ENCODE measurements at regions not wholly inside any gene's neighbourhood (a gene's known extent, or its start where the extent isn't known, plus 50 kb on each side); places are given as distances from the start of the nearest gene placed in this dataset.

- no peak for DNase-seq (ENCODE audit: low spot score)
Measured at GRCh38 chr4:96543346-96543745, 703.5 kb downstream of the PDHA2 start.

GRCh38 chr4:96558466-96558865, 718.6 kb downstream of the PDHA2 start:
- DNase-seq (ENCODE audit: low spot score) = no peak

- DNase-seq (ENCODE audit: low spot score) = no peak
Measured at GRCh38 chr4:96566755-96567154, 726.9 kb downstream of the PDHA2 start.

GRCh38 chr4:96585304-96585703, 745.4 kb downstream of the PDHA2 start:
- DNase-seq (ENCODE audit: low spot score) = no peak

GRCh38 chr4:96593422-96593821, 753.5 kb downstream of the PDHA2 start:
- DNase-seq (ENCODE audit: low spot score) = no peak

GRCh38 chr4:96598465-96598864, 758.6 kb downstream of the PDHA2 start:
- DNase-seq (ENCODE audit: low spot score) = no peak

GRCh38 chr4:96599752-96600151, 759.9 kb downstream of the PDHA2 start:
- DNase-seq (ENCODE audit: low spot score) = no peak

GRCh38 chr4:96602661-96603060, 762.8 kb downstream of the PDHA2 start:
- peak; percentile 0 for DNase-seq (ENCODE audit: low spot score)

GRCh38 chr4:96603641-96604040, 763.7 kb downstream of the PDHA2 start:
- no peak for DNase-seq (ENCODE audit: low spot score)

GRCh38 chr4:96606451-96606850, 766.6 kb downstream of the PDHA2 start:
- DNase-seq (ENCODE audit: low spot score) = no peak

- no peak for DNase-seq (ENCODE audit: low spot score)
Measured at GRCh38 chr4:96626023-96626422, 786.1 kb downstream of the PDHA2 start.

- no peak for DNase-seq (ENCODE audit: low spot score)
Measured at GRCh38 chr4:96630839-96631238, 790.9 kb downstream of the PDHA2 start.

- no peak for DNase-seq (ENCODE audit: low spot score)
Measured at GRCh38 chr4:96637971-96638412, 798.1 kb downstream of the PDHA2 start.

GRCh38 chr4:96639932-96640331, 800.0 kb downstream of the PDHA2 start:
- DNase-seq (ENCODE audit: low spot score) = no peak

- no peak for DNase-seq (ENCODE audit: low spot score)
Measured at GRCh38 chr4:96642490-96642889, 802.6 kb downstream of the PDHA2 start.

GRCh38 chr4:96646146-96646545, 806.3 kb downstream of the PDHA2 start:
- DNase-seq (ENCODE audit: low spot score) = no peak

- DNase-seq (ENCODE audit: low spot score) = peak; percentile 0
Measured at GRCh38 chr4:96649536-96649935, 809.6 kb downstream of the PDHA2 start.

GRCh38 chr4:96652158-96652557, 812.3 kb downstream of the PDHA2 start:
- DNase-seq (ENCODE audit: low spot score) = no peak

GRCh38 chr4:96652821-96653220, 812.9 kb downstream of the PDHA2 start:
- DNase-seq (ENCODE audit: low spot score) = no peak

GRCh38 chr4:96654045-96654444, 814.2 kb downstream of the PDHA2 start:
- DNase-seq (ENCODE audit: low spot score) = no peak

GRCh38 chr4:96670381-96670780, 830.5 kb downstream of the PDHA2 start:
- no peak for DNase-seq (ENCODE audit: low spot score)

GRCh38 chr4:96675416-96675815, 835.5 kb downstream of the PDHA2 start:
- no peak for DNase-seq (ENCODE audit: low spot score)

GRCh38 chr4:96675896-96676295, 836.0 kb downstream of the PDHA2 start:
- DNase-seq (ENCODE audit: low spot score) = no peak

GRCh38 chr4:96676754-96677435, 837.0 kb downstream of the PDHA2 start:
- no peak for DNase-seq (ENCODE audit: low spot score)
